H9 (cell line): ENCODE measurements at regions not wholly inside any gene's neighbourhood (a gene's known extent, or its start where the extent isn't known, plus 50 kb on each side); places are given as distances from the start of the nearest gene placed in this dataset.

ENCODE experiments used
- DNase-seq: peaks from one replicate; pipeline ENCODE4 v3.0.0-alpha.2; 2017
- H2AFZ ChIP-seq: one replicate; pipeline ENCODE4 v1.6.1; 2013; ENCODE audit warnings: mild to moderate bottlenecking, low read length, control low read depth, moderate library complexity
- H2AK5ac ChIP-seq: 2 replicates; pipeline ENCODE4 v1.6.1; 2013; ENCODE audit warnings: low read length, control low read depth, mixed read lengths; ENCODE audit not compliant: insufficient read length
- H2BK120ac ChIP-seq: one replicate; pipeline ENCODE4 v1.6.1; 2013; ENCODE audit warnings: low read depth, mild to moderate bottlenecking, low read length, control low read depth, inconsistent platforms; ENCODE audit not compliant: poor library complexity, severe bottlenecking
- H2BK12ac ChIP-seq: 2 replicates; pipeline ENCODE4 v1.6.1; 2013; ENCODE audit warnings: low read length, control low read depth, mixed read lengths, low read depth; ENCODE audit not compliant: insufficient read length
- H2BK15ac ChIP-seq: 2 replicates; pipeline ENCODE4 v1.6.1; 2013; ENCODE audit warnings: low read depth, low read length, control low read depth
- H2BK20ac ChIP-seq: one replicate; pipeline ENCODE4 v1.6.1; 2013; ENCODE audit warnings: low read depth, mild to moderate bottlenecking, low read length, control low read depth, inconsistent platforms; ENCODE audit not compliant: poor library complexity, severe bottlenecking
- H2BK5ac ChIP-seq: 2 replicates; pipeline ENCODE4 v1.6.1; 2013; ENCODE audit warnings: low read length, control low read depth, mixed read lengths; ENCODE audit not compliant: insufficient read length
- H3K14ac ChIP-seq: 2 replicates; pipeline ENCODE4 v1.6.1; 2013; ENCODE audit warnings: low read length, control low read depth; ENCODE audit not compliant: insufficient read depth
- H3K18ac ChIP-seq: 2 replicates; pipeline ENCODE4 v1.6.1; 2013; ENCODE audit warnings: low read depth, mild to moderate bottlenecking, mixed read lengths, low read length, control low read depth; ENCODE audit not compliant: insufficient read length
- H3K23ac ChIP-seq: 2 replicates; pipeline ENCODE4 v1.6.1; 2013; ENCODE audit warnings: low read length, control low read depth, mixed read lengths, low read depth; ENCODE audit not compliant: insufficient read length
- H3K23me2 ChIP-seq: 2 replicates; pipeline ENCODE4 v1.6.1; 2013; ENCODE audit warnings: low read depth, mild to moderate bottlenecking, mixed read lengths, low read length, control low read depth; ENCODE audit not compliant: insufficient read length, poor library complexity, severe bottlenecking
- H3K27ac ChIP-seq: 2 replicates; pipeline ENCODE4 v1.5.1; 2013; ENCODE audit warnings: low read length, control low read depth, mixed read lengths, low read depth; ENCODE audit not compliant: insufficient read length
- H3K27me3 ChIP-seq: 2 replicates; pipeline ENCODE4 v1.6.1; 2013; ENCODE audit warnings: low read length, control low read depth, inconsistent platforms; ENCODE audit not compliant: insufficient read depth
- H3K4ac ChIP-seq: 2 replicates; pipeline ENCODE4 v1.6.1; 2013; ENCODE audit warnings: low read depth, mild to moderate bottlenecking, control low read depth, inconsistent platforms, low read length, moderate library complexity
- H3K4me1 ChIP-seq: 2 replicates; pipeline ENCODE4 v1.6.1; 2013; ENCODE audit warnings: low read length, control low read depth, inconsistent platforms; ENCODE audit not compliant: insufficient read depth
- H3K4me2 ChIP-seq: 2 replicates; pipeline ENCODE4 v1.6.1; 2013; ENCODE audit warnings: low read length, control low read depth, mixed read lengths; ENCODE audit not compliant: insufficient read length, insufficient read depth
- H3K56ac ChIP-seq: 2 replicates; pipeline ENCODE4 v1.6.1; 2013; ENCODE audit warnings: low read depth, mild to moderate bottlenecking, mixed read lengths, low read length, control low read depth; ENCODE audit not compliant: insufficient read length
- H3K79me1 ChIP-seq: 2 replicates; pipeline ENCODE4 v1.6.1; 2013; ENCODE audit warnings: low read depth, mild to moderate bottlenecking, moderate library complexity, low read length, control low read depth, inconsistent platforms; ENCODE audit not compliant: insufficient read depth, poor library complexity, severe bottlenecking
- H3K79me2 ChIP-seq: 2 replicates; pipeline ENCODE4 v1.6.1; 2013; ENCODE audit warnings: low read length, control low read depth, inconsistent platforms; ENCODE audit not compliant: insufficient read depth
- H3K9ac ChIP-seq: 2 replicates; pipeline ENCODE4 v1.6.1; 2013; ENCODE audit warnings: low read length, control low read depth, mixed read lengths; ENCODE audit not compliant: insufficient read length; ENCODE audit errors: extremely low read depth
- H3K9me3 ChIP-seq: one replicate; pipeline ENCODE4 v1.6.1; 2013; ENCODE audit warnings: low read depth, low read length, inconsistent platforms; ENCODE audit not compliant: control insufficient read depth
- H3T11ph ChIP-seq: one replicate; pipeline ENCODE4 v1.6.1; 2013; ENCODE audit warnings: mild to moderate bottlenecking, low read length, control low read depth, inconsistent platforms
- H4K20me1 ChIP-seq: one replicate; pipeline ENCODE4 v1.6.1; 2013; ENCODE audit not compliant: control insufficient read depth, insufficient read length, insufficient read depth
- H4K5ac ChIP-seq: 2 replicates; pipeline ENCODE4 v1.6.1; 2013; ENCODE audit warnings: low read depth, mild to moderate bottlenecking, mixed read lengths, low read length, control low read depth; ENCODE audit not compliant: insufficient read length
- H4K8ac ChIP-seq: replicated peaks from 2 replicates; pipeline ENCODE4 v1.6.1; 2013; ENCODE audit warnings: low read length, control low read depth, mixed read lengths, low read depth; ENCODE audit not compliant: insufficient read length
- H4K91ac ChIP-seq: 2 replicates; pipeline ENCODE4 v1.6.1; 2013; ENCODE audit warnings: low read depth, mild to moderate bottlenecking, moderate library complexity, mixed read lengths, low read length, control low read depth; ENCODE audit not compliant: insufficient read length
- H3K27ac Mint-ChIP-seq, 3 experiments: 2 replicates in 2 of 3; 3 replicates in 1 of 3; pipeline ENCODE4 v1.8.0; 2020 to 2021; ENCODE audit warnings: mixed read lengths in 3 of 3, mild to moderate bottlenecking in 1 of 3, moderate library complexity in 1 of 3
- H3K27me3 Mint-ChIP-seq: 2 replicates; pipeline ENCODE4 v1.8.0; 2021; ENCODE audit warnings: low read depth, mild to moderate bottlenecking, moderate library complexity, mixed read lengths
- H3K36me3 Mint-ChIP-seq, 3 experiments: 2 replicates in 2 of 3; 3 replicates in 1 of 3; pipeline ENCODE4 v1.8.0; 2020 to 2021; ENCODE audit warnings: low read depth in 3 of 3, mixed read lengths in 3 of 3; ENCODE audit not compliant: insufficient read depth in 1 of 3
- H3K4me1 Mint-ChIP-seq, 2 experiments: 2 replicates each; pipeline ENCODE4 v1.8.0; 2020; ENCODE audit warnings: mixed read lengths in 2 of 2
- H3K4me3 Mint-ChIP-seq, 2 experiments: 2 replicates in 1 of 2; 3 replicates in 1 of 2; pipeline ENCODE4 v1.8.0; 2020 to 2021; ENCODE audit warnings: mild to moderate bottlenecking in 2 of 2, mixed read lengths in 2 of 2, moderate library complexity in 1 of 2
- H3K9me3 Mint-ChIP-seq, 2 experiments: 2 replicates in 1 of 2; 3 replicates in 1 of 2; pipeline ENCODE4 v1.8.0; 2020; ENCODE audit warnings: mild to moderate bottlenecking in 2 of 2, mixed read lengths in 2 of 2, moderate library complexity in 1 of 2
- CTCF ChIP-seq: fragments of 200-600 bp; sonication (generic); conservative IDR thresholded peaks from 3 replicates; pipeline ENCODE4 v1.8.0; 2021; ENCODE audit warnings: antibody characterized with exemption, mild to moderate bottlenecking
- WGBS: extraction: QIAGEN DNeasy Blood & Tissue Kit; methylation state at CpG from one replicate; pipeline ENCODE4 v1.1.7; 2013; ENCODE audit warnings: missing lambda C conversion rate, low lambda C conversion rate, mixed read lengths; ENCODE audit not compliant: insufficient read length; ENCODE audit errors: extremely low coverage; 5-methylcytosine and 5-hydroxymethylcytosine counted together

GRCh38 chr6:126117251-126117650 is 130.9 kb downstream of the TRMT11 start:
- H3K23ac ChIP-seq, result no peak overlapping the region
- no peaks in the 10 kb centered on the region for H3K79me1 ChIP-seq
- no peak for DNase-seq
- H2BK5ac ChIP-seq, result no peak overlapping the region
- Mint-ChIP-seq H3K36me3 (no peaks in the 10 kb centered on the region), H3K9me3 (no peaks in the 10 kb centered on the region), H3K4me3 (no peak overlapping the region), H3K4me1 (peaks cover 14 to 15% of the 10 kb centered on the region in 2 experiments), H3K27me3 (no peaks in the 10 kb centered on the region), H3K27ac (peak overlapping the region in 1 of 3 experiments; percentile 12; a peak in 2 of 7 replicates)
- no peak overlapping the region for H2AFZ ChIP-seq
- no peak overlapping the region for H3K4me2 ChIP-seq
- H2BK120ac ChIP-seq, result no peak overlapping the region
- H3K27ac ChIP-seq, result no peak overlapping the region
- no CpG with 5 or more reads among the region's 2 CpGs for WGBS
- no peaks in the 10 kb centered on the region for H3K79me2 ChIP-seq
- H3K9ac ChIP-seq, result no peak overlapping the region
- H3K4me1 ChIP-seq, result no peaks in the 10 kb centered on the region
- H3K27me3 ChIP-seq, result no peaks in the 10 kb centered on the region
- no peak overlapping the region for H2BK20ac ChIP-seq
- no peak overlapping the region for H3K56ac ChIP-seq
- no peak for TF ChIP-seq CTCF
- H2BK15ac ChIP-seq, result no peak overlapping the region
- no peak overlapping the region for H4K91ac ChIP-seq
- no peak overlapping the region for H3K18ac ChIP-seq
- no peak overlapping the region for H3K14ac ChIP-seq
- no peak overlapping the region for H4K8ac ChIP-seq
- no peak overlapping the region for H3T11ph ChIP-seq
- no peak overlapping the region for H3K4ac ChIP-seq
- H4K5ac ChIP-seq, result no peak overlapping the region
- H2BK12ac ChIP-seq, result no peak overlapping the region
- H3K23me2 ChIP-seq, result no peaks in the 10 kb centered on the region
- H2AK5ac ChIP-seq, result no peak overlapping the region
- no peaks in the 10 kb centered on the region for H3K9me3 ChIP-seq
- H4K20me1 ChIP-seq, result no peaks in the 10 kb centered on the region
